ENCODE measurements at regions not wholly inside any gene's neighbourhood (a gene's known extent, or its start where the extent isn't known, plus 50 kb on each side); places are given as distances from the start of the nearest gene placed in this dataset.

DNA sequence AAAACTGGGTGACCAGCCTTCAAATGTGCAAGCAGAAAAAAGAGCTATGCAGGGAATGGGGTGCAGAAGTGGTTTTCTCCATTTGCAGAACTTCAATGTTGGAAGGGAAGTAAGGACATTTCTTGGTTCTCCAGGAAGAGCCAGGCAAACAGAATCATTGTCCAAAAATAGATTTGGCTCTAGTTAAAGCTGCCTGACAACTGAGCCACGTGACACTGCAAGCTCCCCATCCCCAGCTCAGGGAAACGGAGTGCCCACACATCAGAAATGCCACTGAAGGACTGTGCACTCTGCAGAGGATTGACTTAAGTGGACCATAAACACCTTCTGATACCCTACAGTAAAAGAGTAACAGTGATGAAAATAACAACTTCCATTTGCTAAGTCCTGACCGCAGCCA lies 195.6 kb upstream of the NSMCE3 start:
- TF ChIP-seq, protein P1, sequence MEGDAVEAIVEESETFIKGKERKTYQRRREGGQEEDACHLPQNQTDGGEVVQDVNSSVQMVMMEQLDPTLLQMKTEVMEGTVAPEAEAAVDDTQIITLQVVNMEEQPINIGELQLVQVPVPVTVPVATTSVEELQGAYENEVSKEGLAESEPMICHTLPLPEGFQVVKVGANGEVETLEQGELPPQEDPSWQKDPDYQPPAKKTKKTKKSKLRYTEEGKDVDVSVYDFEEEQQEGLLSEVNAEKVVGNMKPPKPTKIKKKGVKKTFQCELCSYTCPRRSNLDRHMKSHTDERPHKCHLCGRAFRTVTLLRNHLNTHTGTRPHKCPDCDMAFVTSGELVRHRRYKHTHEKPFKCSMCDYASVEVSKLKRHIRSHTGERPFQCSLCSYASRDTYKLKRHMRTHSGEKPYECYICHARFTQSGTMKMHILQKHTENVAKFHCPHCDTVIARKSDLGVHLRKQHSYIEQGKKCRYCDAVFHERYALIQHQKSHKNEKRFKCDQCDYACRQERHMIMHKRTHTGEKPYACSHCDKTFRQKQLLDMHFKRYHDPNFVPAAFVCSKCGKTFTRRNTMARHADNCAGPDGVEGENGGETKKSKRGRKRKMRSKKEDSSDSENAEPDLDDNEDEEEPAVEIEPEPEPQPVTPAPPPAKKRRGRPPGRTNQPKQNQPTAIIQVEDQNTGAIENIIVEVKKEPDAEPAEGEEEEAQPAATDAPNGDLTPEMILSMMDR (IDR thresholded peaks at IDR 0.05), result no peak
- TF ChIP-seq EZH2 (IDR thresholded peaks at IDR 0.05), result no peak
